ENCODE measurements at regions not wholly inside any gene's neighbourhood (a gene's known extent, or its start where the extent isn't known, plus 50 kb on each side); places are given as distances from the start of the nearest gene placed in this dataset.

GRCh38 chrX:4358577-4358976 lies 645.1 kb upstream of the PRKX start:
- in situ Hi-C loops (cut with MboI; ENCODE audit: low pct_unique_long_range_greater_than_20kb, low sequenced_read_pairs, unreplicated experiment), result no loop called here
- no peak for TF ChIP-seq CTCF (IDR thresholded peaks at IDR 0.05; ENCODE audit: extremely low read depth, insufficient read depth, missing control alignments)

GRCh38 chrX:4322916-4323315 lies 609.5 kb upstream of the PRKX start:
- no peak for TF ChIP-seq CTCF (IDR thresholded peaks at IDR 0.05; ENCODE audit: extremely low read depth, insufficient read depth, missing control alignments)
- in situ Hi-C loops (cut with MboI; ENCODE audit: low pct_unique_long_range_greater_than_20kb, low sequenced_read_pairs, unreplicated experiment), result no loop called here

More at GRCh38 chrX:4358577-4358976, 645.1 kb upstream of the PRKX start:
- DNase-seq (ENCODE audit: low spot score), result no peak

GRCh38 chrX:4320436-4320947 lies 607.0 kb upstream of the PRKX start:
- TF ChIP-seq CTCF (IDR thresholded peaks at IDR 0.05; ENCODE audit: extremely low read depth, insufficient read depth, missing control alignments), result no peak
- in situ Hi-C loops (cut with MboI; ENCODE audit: low pct_unique_long_range_greater_than_20kb, low sequenced_read_pairs, unreplicated experiment), result no loop called here
- DNase-seq (ENCODE audit: low spot score), result no peak

More at GRCh38 chrX:4322916-4323315, 609.5 kb upstream of the PRKX start:
- DNase-seq (ENCODE audit: low spot score), result no peak

GRCh38 chrX:4315891-4316290 lies 602.4 kb upstream of the PRKX start:
- in situ Hi-C loops (cut with MboI; ENCODE audit: low pct_unique_long_range_greater_than_20kb, low sequenced_read_pairs, unreplicated experiment), result no loop called here
- TF ChIP-seq CTCF (IDR thresholded peaks at IDR 0.05; ENCODE audit: extremely low read depth, insufficient read depth, missing control alignments), result no peak
- DNase-seq (ENCODE audit: low spot score), result no peak

GRCh38 chrX:4314586-4314985 lies 601.1 kb upstream of the PRKX start:
- DNase-seq (ENCODE audit: low spot score), result no peak
- in situ Hi-C loops (cut with MboI; ENCODE audit: low pct_unique_long_range_greater_than_20kb, low sequenced_read_pairs, unreplicated experiment), result no loop called here
- TF ChIP-seq CTCF (IDR thresholded peaks at IDR 0.05; ENCODE audit: extremely low read depth, insufficient read depth, missing control alignments), result no peak

- DNase-seq (ENCODE audit: low spot score), result no peak
- TF ChIP-seq CTCF (IDR thresholded peaks at IDR 0.05; ENCODE audit: extremely low read depth, insufficient read depth, missing control alignments), result peak; percentile 27
- in situ Hi-C loops (cut with MboI; ENCODE audit: low pct_unique_long_range_greater_than_20kb, low sequenced_read_pairs, unreplicated experiment), result no loop called here
These were observed 563.7 kb upstream of the PRKX start for GRCh38 chrX:4277122-4277521.

- no peak for DNase-seq (ENCODE audit: low spot score)
- in situ Hi-C loops (cut with MboI; ENCODE audit: low pct_unique_long_range_greater_than_20kb, low sequenced_read_pairs, unreplicated experiment), result no loop called here
- TF ChIP-seq CTCF (IDR thresholded peaks at IDR 0.05; ENCODE audit: extremely low read depth, insufficient read depth, missing control alignments), result no peak
These were observed 555.2 kb upstream of the PRKX start for GRCh38 chrX:4268676-4269075.
